CD14-positive monocyte (primary cell): ENCODE measurements at regions not wholly inside any gene's neighbourhood (a gene's known extent, or its start where the extent isn't known, plus 50 kb on each side); places are given as distances from the start of the nearest gene placed in this dataset.

Experiments used
- DNase-seq, 3 donors: peaks; one replicate each; pipeline ENCODE4 v3.0.0-alpha.2; 2011 to 2022
- H2AFZ ChIP-seq: 2 replicates; pipeline ENCODE4 v1.6.0; 2012; ENCODE audit warnings: mild to moderate bottlenecking, low read depth, low read length, inconsistent platforms; ENCODE audit not compliant: insufficient read depth, poor library complexity, severe bottlenecking
- H3K27ac ChIP-seq, 2 donors: 1 replicate in 1 of 2; 2 replicates in 1 of 2; pipeline ENCODE4 v1.5.1; 2012 to 2013; ENCODE audit warnings: low read length in 2 of 2, control low read depth in 1 of 2, inconsistent platforms in 1 of 2, low read depth in 1 of 2, mild to moderate bottlenecking in 1 of 2
- H3K27me3 ChIP-seq, 2 donors: one replicate each; pipeline versions ENCODE4 v1.6.0 to v1.6.1; 2011 to 2013; ENCODE audit warnings: low read length in 2 of 2; ENCODE audit not compliant: control insufficient read depth in 2 of 2, insufficient read depth in 2 of 2
- H3K36me3 ChIP-seq, 2 donors: replicated peaks in 1 of 2; 1 replicate in 1 of 2; 2 replicates in 1 of 2; pipeline versions ENCODE4 v1.5.1 to v1.6.1; 2012 to 2013; ENCODE audit warnings: low read length in 2 of 2, control low read depth in 1 of 2, inconsistent platforms in 1 of 2, mild to moderate bottlenecking in 1 of 2; ENCODE audit not compliant: insufficient read depth in 2 of 2, control insufficient read depth in 1 of 2
- H3K4me1 ChIP-seq, 2 donors: 1 replicate in 1 of 2; 2 replicates in 1 of 2; pipeline versions ENCODE4 v1.5.1 to v1.6.1; 2012 to 2013; ENCODE audit warnings: low read length in 2 of 2, control low read depth in 1 of 2, inconsistent platforms in 1 of 2, mild to moderate bottlenecking in 1 of 2, moderate library complexity in 1 of 2; ENCODE audit not compliant: insufficient read depth in 2 of 2, control insufficient read depth in 1 of 2
- H3K4me2 ChIP-seq: replicated peaks from 2 replicates; pipeline ENCODE3; 2012; ENCODE audit warnings: low read length, moderate library complexity, mild to moderate bottlenecking; ENCODE audit not compliant: poor library complexity, severe bottlenecking; ENCODE audit errors: extremely low read depth
- H3K4me3 ChIP-seq, 3 experiments: fragments of 200-600 bp in 1 of 3; sonication (generic) in 1 of 3; replicated peaks in 1 of 3; 1 replicate in 2 of 3; 2 replicates in 1 of 3; pipeline ENCODE4 v1.5.1; 2011 to 2013; ENCODE audit warnings: low read length in 3 of 3, mild to moderate bottlenecking in 3 of 3, control low read depth in 2 of 3, low read depth in 2 of 3, inconsistent platforms in 1 of 3, moderate library complexity in 1 of 3
- H3K79me2 ChIP-seq: 2 replicates; pipeline ENCODE4 v1.6.0; 2012; ENCODE audit warnings: mild to moderate bottlenecking, control low read depth, inconsistent platforms, low read length, moderate library complexity; ENCODE audit not compliant: insufficient read depth
- H3K9ac ChIP-seq: 2 replicates; pipeline ENCODE4 v1.6.0; 2017; ENCODE audit warnings: low read length, mild to moderate bottlenecking; ENCODE audit not compliant: insufficient read depth, poor library complexity, severe bottlenecking
- H3K9me3 ChIP-seq, 2 donors: replicated peaks in 1 of 2; 1 replicate in 1 of 2; 2 replicates in 1 of 2; pipeline versions ENCODE4 v1.5.1 to v1.6.1; 2012 to 2013; ENCODE audit warnings: low read length in 2 of 2, control low read depth in 1 of 2; ENCODE audit not compliant: control insufficient read depth in 1 of 2, insufficient read depth in 1 of 2
- H4K20me1 ChIP-seq: 2 replicates; pipeline ENCODE4 v1.6.0; 2012; ENCODE audit warnings: mild to moderate bottlenecking, low read length, control low read depth, moderate library complexity; ENCODE audit not compliant: insufficient read depth
- H3K27ac Mint-ChIP-seq, 7 donors: one replicate each; pipeline ENCODE4 v1.8.0; 2020; ENCODE audit warnings: mild to moderate bottlenecking in 7 of 7, mixed read lengths in 7 of 7, moderate library complexity in 6 of 7, inconsistent platforms in 2 of 7
- H3K27me3 Mint-ChIP-seq, 3 donors: one replicate each; pipeline ENCODE4 v1.8.0; 2021 to 2022; ENCODE audit warnings: low read depth in 3 of 3, mild to moderate bottlenecking in 3 of 3, mixed read lengths in 3 of 3, moderate library complexity in 3 of 3, inconsistent platforms in 1 of 3
- H3K36me3 Mint-ChIP-seq, 2 donors: one replicate each; pipeline ENCODE4 v1.8.0; 2020; ENCODE audit warnings: mixed read lengths in 2 of 2, inconsistent platforms in 1 of 2, mild to moderate bottlenecking in 1 of 2
- H3K4me1 Mint-ChIP-seq: one replicate; pipeline ENCODE4 v1.8.0; 2020; ENCODE audit warnings: mild to moderate bottlenecking, mixed read lengths
- H3K4me3 Mint-ChIP-seq, 2 donors: one replicate each; pipeline ENCODE4 v1.8.0; 2020; ENCODE audit warnings: mild to moderate bottlenecking in 2 of 2, mixed read lengths in 2 of 2, moderate library complexity in 1 of 2
- H3K9me3 Mint-ChIP-seq, 7 donors: one replicate each; pipeline ENCODE4 v1.8.0; 2020 to 2022; ENCODE audit warnings: mixed read lengths in 7 of 7, mild to moderate bottlenecking in 6 of 7, moderate library complexity in 6 of 7, inconsistent platforms in 2 of 7
- WGBS: methylation state at CpG from one replicate; pipeline ENCODE4 v1.1.5; 2013; ENCODE audit warnings: missing lambda C conversion rate; ENCODE audit not compliant: insufficient coverage; 5-methylcytosine and 5-hydroxymethylcytosine counted together
- intact Hi-C, 2 donors: fragments of 100-400 bp; cut with micrococcal nuclease; formaldehyde crosslinking; loops; one replicate each; pipeline versions ENCODE4 v1.15.0 to v1.15.1; 2023
- TF ChIP-seq, protein P1 (sequence below): fragments of 200-600 bp; IDR thresholded peaks from one replicate; pipeline ENCODE4 v1.8.0; 2022; ENCODE audit warnings: antibody characterized with exemption, mild to moderate bottlenecking

GRCh38 chr7:25886387-25887240 lies 265.4 kb upstream of the NFE2L3 start:
- DNase-seq = no peak
- Histone ChIP-seq H3K4me2 (no peak overlapping the region), H4K20me1 (no peaks in the 10 kb centered on the region), H3K79me2 (no peaks in the 10 kb centered on the region), H3K27ac (no peak overlapping the region), H3K9me3 (no peaks in the 10 kb centered on the region), H3K27me3 (peaks cover 52 to 82% of the 10 kb centered on the region in 2 donors), H3K4me1 (no peaks in the 10 kb centered on the region), H3K9ac (no peak overlapping the region), H3K36me3 (no peaks in the 10 kb centered on the region), H2AFZ (no peak overlapping the region), H3K4me3 (no peak overlapping the region)
- no peaks in the 10 kb centered on the region for H3K4me1 Mint-ChIP-seq
- H3K27ac Mint-ChIP-seq = no peak overlapping the region
- intact Hi-C loops = no loop called here
- 86% methylated on average over 2 of the region's 6 CpGs for WGBS
- H3K27me3 Mint-ChIP-seq = peaks cover 37 to 76% (median 53%) of the 10 kb centered on the region in 3 donors
- no peak overlapping the region for H3K4me3 Mint-ChIP-seq
- TF ChIP-seq, protein P1, sequence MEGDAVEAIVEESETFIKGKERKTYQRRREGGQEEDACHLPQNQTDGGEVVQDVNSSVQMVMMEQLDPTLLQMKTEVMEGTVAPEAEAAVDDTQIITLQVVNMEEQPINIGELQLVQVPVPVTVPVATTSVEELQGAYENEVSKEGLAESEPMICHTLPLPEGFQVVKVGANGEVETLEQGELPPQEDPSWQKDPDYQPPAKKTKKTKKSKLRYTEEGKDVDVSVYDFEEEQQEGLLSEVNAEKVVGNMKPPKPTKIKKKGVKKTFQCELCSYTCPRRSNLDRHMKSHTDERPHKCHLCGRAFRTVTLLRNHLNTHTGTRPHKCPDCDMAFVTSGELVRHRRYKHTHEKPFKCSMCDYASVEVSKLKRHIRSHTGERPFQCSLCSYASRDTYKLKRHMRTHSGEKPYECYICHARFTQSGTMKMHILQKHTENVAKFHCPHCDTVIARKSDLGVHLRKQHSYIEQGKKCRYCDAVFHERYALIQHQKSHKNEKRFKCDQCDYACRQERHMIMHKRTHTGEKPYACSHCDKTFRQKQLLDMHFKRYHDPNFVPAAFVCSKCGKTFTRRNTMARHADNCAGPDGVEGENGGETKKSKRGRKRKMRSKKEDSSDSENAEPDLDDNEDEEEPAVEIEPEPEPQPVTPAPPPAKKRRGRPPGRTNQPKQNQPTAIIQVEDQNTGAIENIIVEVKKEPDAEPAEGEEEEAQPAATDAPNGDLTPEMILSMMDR = no peak
- H3K9me3 Mint-ChIP-seq = peaks cover 0 to 4% (median 0%) of the 10 kb centered on the region in 7 donors
- H3K36me3 Mint-ChIP-seq = no peaks in the 10 kb centered on the region

DNA sequence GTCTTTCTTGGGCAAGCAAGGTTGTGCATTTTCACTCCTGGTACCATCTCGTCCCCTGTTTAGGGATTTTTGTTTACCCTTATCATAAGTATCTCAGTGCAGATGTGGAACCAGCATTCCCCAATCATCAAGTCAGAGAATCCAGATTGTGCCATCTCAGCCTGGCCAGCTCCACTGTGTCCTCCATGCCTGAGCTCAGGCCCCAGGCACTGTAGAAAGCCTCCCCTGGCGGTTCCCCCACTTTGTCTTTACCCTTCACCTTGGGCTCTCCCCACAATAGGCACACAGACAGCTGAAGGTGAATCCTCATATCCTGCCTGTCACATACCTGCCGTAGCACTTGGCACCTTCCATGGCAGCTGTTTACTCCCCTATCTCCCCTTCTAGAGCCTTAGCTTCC lies 264.7 kb upstream of the NFE2L3 start:
- Histone ChIP-seq H4K20me1 (no peaks in the 10 kb centered on the region), H3K36me3 (no peaks in the 10 kb centered on the region), H3K27me3 (peaks cover 54 to 80% of the 10 kb centered on the region in 2 donors), H3K4me1 (no peaks in the 10 kb centered on the region), H3K27ac (no peak overlapping the region), H3K79me2 (no peaks in the 10 kb centered on the region), H3K9me3 (no peaks in the 10 kb centered on the region), H3K4me2 (no peak overlapping the region), H3K9ac (no peak overlapping the region), H2AFZ (no peak overlapping the region), H3K4me3 (no peak overlapping the region)
- Mint-ChIP-seq H3K4me3 (no peak overlapping the region), H3K4me1 (no peaks in the 10 kb centered on the region), H3K36me3 (no peaks in the 10 kb centered on the region), H3K27me3 (peaks cover 40 to 78% (median 58%) of the 10 kb centered on the region in 3 donors), H3K9me3 (peaks cover 0 to 4% (median 0%) of the 10 kb centered on the region in 7 donors), H3K27ac (no peak overlapping the region)
- WGBS = 46% methylated on average over 1 of the region's 3 CpGs
- intact Hi-C loops = no loop called here
- TF ChIP-seq, protein P1 = no peak
- no peak for DNase-seq
